ENCODE measurements at regions not wholly inside any gene's neighbourhood (a gene's known extent, or its start where the extent isn't known, plus 50 kb on each side); places are given as distances from the start of the nearest gene placed in this dataset.
"Not testable (repeated sequence)": the region's sequence is repeated elsewhere in the genome, so short reads cannot be mapped to it uniquely, and the experiment has no call there.

DNA sequence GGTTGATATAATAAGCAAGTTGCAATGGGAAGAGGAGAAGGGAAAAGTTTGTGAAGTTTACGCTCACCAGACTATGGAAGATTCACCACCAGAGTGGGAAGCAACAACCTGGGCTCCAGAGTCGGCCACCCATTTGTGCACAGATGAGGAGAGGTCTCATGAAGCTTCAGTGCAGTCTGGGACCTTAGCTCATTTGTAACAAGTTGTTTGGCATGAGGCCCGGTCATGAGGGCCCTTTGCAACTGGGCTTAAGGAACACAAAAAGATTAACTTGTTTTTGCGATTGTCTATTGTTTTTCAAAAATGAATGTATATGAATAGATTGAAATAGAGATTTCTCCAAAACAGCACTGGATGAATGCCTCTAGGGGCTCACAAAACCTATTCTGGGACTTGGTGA is 94.2 kb downstream of the ZNF737 start:
- H3K27ac Mint-ChIP-seq (ENCODE audit: unreplicated experiment), result no peak overlapping the region
- H3K4me1 Mint-ChIP-seq (ENCODE audit: low read depth), result no peaks in the 10 kb centered on the region
- DNase-seq (ENCODE audit: low spot score), result no peak
- H3K9me3 Mint-ChIP-seq (ENCODE audit: low read depth), result peaks cover 34% of the 10 kb centered on the region
- no peaks in the 10 kb centered on the region for H3K36me3 Mint-ChIP-seq (ENCODE audit: low read depth)
- no peak for TF ChIP-seq CTCF (IDR thresholded peaks at IDR 0.05)
- no peak overlapping the region for H3K4me3 Mint-ChIP-seq (ENCODE audit: unreplicated experiment)
- no peaks in the 10 kb centered on the region for H3K27me3 Mint-ChIP-seq (ENCODE audit: low read depth)

DNA sequence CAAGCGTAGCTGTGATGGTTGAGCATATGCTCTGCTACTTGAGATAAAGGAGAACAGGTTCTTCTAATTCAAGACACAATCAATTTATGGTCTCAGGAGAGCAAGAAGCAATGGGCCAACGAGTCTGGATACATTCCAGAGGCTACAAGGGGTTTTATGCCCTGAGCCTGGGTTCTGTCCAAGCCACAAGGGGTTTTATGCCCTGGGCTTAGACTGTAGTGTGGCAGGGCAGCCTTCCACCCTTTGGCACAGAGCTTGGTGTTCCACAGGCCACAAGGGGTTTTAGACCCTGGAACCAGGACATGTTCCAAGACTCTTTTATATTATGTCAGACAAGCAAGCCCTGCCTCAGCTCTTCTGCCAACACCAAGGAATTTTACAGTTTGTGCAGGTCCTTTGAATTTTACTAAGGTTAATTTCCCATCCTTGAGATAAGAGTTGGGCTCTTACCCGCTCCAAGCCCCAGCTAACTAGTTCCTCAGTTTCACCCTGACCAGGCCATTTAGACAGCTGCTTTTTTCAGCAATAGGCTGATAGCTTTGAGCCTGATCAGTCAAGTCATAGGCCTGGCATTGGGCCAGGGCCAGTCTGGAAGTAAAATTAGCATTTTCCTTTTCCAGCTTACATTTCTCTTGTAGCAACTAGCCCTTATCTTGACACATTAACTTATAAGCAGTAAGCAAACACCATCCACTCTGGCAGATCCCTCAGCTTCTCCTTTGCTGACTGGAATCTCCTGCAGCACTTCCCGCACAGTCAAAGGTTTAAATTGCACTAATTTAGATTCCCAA is 95.0 kb downstream of the ZNF737 start:
- H3K27me3 Mint-ChIP-seq (ENCODE audit: low read depth), result no peaks in the 10 kb centered on the region
- TF ChIP-seq CTCF (IDR thresholded peaks at IDR 0.05), result no peak
- no peaks in the 10 kb centered on the region for H3K4me1 Mint-ChIP-seq (ENCODE audit: low read depth)
- no peak overlapping the region for H3K4me3 Mint-ChIP-seq (ENCODE audit: unreplicated experiment)
- no peak overlapping the region for H3K27ac Mint-ChIP-seq (ENCODE audit: unreplicated experiment)
- H3K9me3 Mint-ChIP-seq (ENCODE audit: low read depth), result peaks cover 25% of the 10 kb centered on the region
- H3K36me3 Mint-ChIP-seq (ENCODE audit: low read depth), result no peaks in the 10 kb centered on the region
- no peak for DNase-seq (ENCODE audit: low spot score)

GRCh38 chr19:20466638-20466990 is 99.0 kb downstream of the ZNF737 start:
- not testable (repeated sequence) for H3K4me1 Mint-ChIP-seq (ENCODE audit: low read depth); H3K27me3 Mint-ChIP-seq (ENCODE audit: low read depth); H3K36me3 Mint-ChIP-seq (ENCODE audit: low read depth); H3K4me3 Mint-ChIP-seq (ENCODE audit: unreplicated experiment); DNase-seq (ENCODE audit: low spot score); H3K27ac Mint-ChIP-seq (ENCODE audit: unreplicated experiment)
- peaks cover 12% of the 10 kb centered on the region for H3K9me3 Mint-ChIP-seq (ENCODE audit: low read depth)

DNA sequence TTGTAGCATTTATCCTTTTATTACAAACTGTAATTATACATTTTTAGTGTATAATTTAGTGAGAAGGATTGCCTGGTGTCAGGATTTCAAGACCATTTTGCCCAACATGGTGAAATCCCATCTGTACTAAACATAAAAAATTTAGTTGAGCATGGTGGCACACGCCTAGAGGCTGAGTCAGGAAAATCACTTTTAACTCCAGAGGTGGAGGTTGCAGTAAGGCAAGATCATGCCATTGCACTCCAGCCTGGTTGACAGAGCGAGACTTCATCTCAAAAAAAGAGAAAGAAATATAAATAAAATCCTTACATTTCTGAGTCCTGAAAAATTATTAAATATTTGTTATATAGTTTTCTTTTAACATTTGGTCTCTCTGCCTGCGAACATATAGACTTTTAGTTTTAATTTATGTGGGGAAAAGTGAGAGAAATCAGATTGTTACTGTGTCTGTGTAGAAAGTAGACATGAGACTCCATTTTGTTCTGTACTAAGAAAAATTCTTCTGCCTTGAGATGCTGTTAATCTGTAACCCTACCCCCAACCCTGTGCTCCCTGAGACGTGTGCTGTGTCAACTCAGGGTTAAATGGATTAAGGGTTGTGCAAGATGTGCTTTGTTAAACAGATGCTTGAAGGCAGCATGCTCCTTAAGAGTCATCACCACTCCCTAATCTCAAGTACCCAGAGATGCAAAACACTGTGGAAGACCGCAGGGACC is 99.5 kb downstream of the ZNF737 start:
- peaks cover 12% of the 10 kb centered on the region for H3K9me3 Mint-ChIP-seq (ENCODE audit: low read depth)
- H3K27ac Mint-ChIP-seq (ENCODE audit: unreplicated experiment); H3K36me3 Mint-ChIP-seq (ENCODE audit: low read depth); H3K27me3 Mint-ChIP-seq (ENCODE audit: low read depth); DNase-seq (ENCODE audit: low spot score); H3K4me3 Mint-ChIP-seq (ENCODE audit: unreplicated experiment); H3K4me1 Mint-ChIP-seq (ENCODE audit: low read depth): not testable (repeated sequence)

DNA sequence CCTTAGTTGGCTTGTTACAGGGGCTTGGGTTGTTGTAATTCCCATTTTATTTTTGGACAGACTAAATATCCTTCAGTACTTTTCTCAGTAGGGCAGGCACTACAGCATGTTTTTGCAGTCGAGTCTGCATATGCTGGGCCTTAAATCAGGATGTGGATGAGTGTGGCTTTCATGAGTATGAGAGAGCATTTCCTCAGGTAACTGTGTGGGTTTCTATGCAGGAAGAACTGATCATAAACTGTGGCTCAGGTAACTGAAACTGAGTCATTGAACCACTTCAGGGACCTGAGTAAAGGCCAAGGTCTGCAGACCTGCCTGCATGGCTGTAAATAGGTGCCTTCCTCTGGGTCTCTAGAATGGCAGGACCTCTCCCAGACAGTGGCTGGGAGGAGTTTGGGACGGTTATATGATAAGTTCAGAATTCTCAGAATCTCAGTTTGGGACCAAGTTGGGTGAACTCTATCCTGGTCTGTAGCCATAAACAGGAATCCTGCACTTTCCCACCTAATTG is 112.1 kb downstream of the ZNF737 start:
- Mint-ChIP-seq H3K36me3 (ENCODE audit: low read depth) (no peaks in the 10 kb centered on the region), H3K4me3 (ENCODE audit: unreplicated experiment) (no peak overlapping the region), H3K9me3 (ENCODE audit: low read depth) (no peaks in the 10 kb centered on the region), H3K27ac (ENCODE audit: unreplicated experiment) (no peak overlapping the region), H3K4me1 (ENCODE audit: low read depth) (no peaks in the 10 kb centered on the region), H3K27me3 (ENCODE audit: low read depth) (no peaks in the 10 kb centered on the region)
- no peak for TF ChIP-seq CTCF (IDR thresholded peaks at IDR 0.05)
- no peak for DNase-seq (ENCODE audit: low spot score)

DNA sequence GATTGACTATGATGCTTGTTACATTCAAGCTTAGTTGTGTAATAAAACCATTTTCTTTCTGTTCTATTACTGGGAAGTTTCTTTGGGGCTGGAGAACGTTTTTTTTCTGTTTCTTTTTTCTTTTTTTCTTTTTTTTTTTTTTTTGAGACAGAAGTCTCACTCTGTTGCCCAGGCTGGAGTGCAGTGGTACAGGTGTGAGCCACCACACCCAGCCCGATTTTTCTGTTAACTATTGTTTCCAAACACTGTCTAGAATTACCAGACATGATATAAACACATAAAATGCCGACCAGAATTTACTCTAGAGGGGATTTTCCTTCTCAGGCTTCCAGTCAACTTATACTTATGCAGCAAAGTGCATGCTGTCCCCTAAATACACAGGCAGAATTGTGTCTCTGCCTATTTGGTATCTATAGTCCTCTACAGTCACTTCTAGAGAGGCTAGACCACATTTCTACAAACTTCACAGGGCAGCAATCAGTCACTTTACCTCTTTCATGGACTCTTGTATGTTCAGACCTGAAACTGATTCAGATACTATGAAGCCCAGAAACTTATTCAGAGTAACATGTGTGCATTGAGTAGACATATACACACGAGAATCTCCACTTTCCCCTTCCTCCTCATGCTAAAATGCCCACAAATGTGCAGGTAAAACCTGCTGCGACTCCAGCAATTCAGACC is 121.2 kb downstream of the ZNF737 start:
- Mint-ChIP-seq H3K36me3 (ENCODE audit: low read depth) (no peaks in the 10 kb centered on the region), H3K9me3 (ENCODE audit: low read depth) (peaks cover 5% of the 10 kb centered on the region), H3K27ac (ENCODE audit: unreplicated experiment) (no peak overlapping the region), H3K4me3 (ENCODE audit: unreplicated experiment) (no peak overlapping the region), H3K4me1 (ENCODE audit: low read depth) (no peaks in the 10 kb centered on the region), H3K27me3 (ENCODE audit: low read depth) (no peaks in the 10 kb centered on the region)
- no peak for TF ChIP-seq CTCF (IDR thresholded peaks at IDR 0.05)
- DNase-seq (ENCODE audit: low spot score), result no peak

DNA sequence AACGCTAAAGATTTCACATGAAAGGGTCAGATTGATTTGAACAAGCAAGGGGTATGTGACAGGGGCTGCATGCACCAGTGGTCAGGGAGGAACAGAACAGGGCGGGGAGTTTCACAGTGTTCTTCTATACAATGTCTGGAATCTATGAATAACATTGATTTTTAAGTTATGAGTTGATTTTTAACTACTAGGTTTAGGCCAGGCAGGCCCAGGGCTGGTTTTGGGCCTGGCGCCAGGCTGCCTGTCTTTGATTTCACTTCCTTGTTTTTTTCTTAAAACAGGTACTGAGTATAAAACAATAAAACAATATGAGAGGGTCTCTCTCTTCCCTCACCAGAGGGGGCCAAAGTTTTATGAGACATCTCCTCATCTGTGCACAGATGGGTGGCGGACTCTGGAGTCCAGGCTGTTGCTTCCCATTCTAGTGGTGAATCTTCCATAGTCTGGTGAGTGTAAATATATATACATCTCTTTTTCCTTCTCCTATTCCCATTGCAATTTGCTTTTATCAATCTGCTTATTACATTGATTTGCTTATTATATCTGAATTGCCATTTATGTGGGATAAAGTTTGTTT is 133.2 kb downstream of the ZNF737 start:
- not testable (repeated sequence) for H3K27ac Mint-ChIP-seq (ENCODE audit: unreplicated experiment); DNase-seq (ENCODE audit: low spot score); H3K36me3 Mint-ChIP-seq (ENCODE audit: low read depth); H3K9me3 Mint-ChIP-seq (ENCODE audit: low read depth); H3K27me3 Mint-ChIP-seq (ENCODE audit: low read depth); H3K4me1 Mint-ChIP-seq (ENCODE audit: low read depth); H3K4me3 Mint-ChIP-seq (ENCODE audit: unreplicated experiment)

Data from chondrocyte (in vitro differentiated cells).